GM12864 (cell line): ENCODE measurements at regions not wholly inside any gene's neighbourhood (a gene's known extent, or its start where the extent isn't known, plus 50 kb on each side); places are given as distances from the start of the nearest gene placed in this dataset.

Experiments used
- DNase-seq: peaks from one replicate; pipeline ENCODE4 v3.0.0-alpha.2; 2011; ENCODE audit warnings: low read depth
- H3K4me3 ChIP-seq: 2 replicates; pipeline ENCODE4 v1.5.1; 2011; ENCODE audit warnings: mild to moderate bottlenecking, low read depth, low read length, control low read depth
- TF ChIP-seq, protein P1 (sequence below): IDR thresholded peaks from 2 replicates; pipeline ENCODE4 v1.5.1; 2011; ENCODE audit warnings: low read depth, mild to moderate bottlenecking, moderate library complexity, low read length, control low read depth, inconsistent platforms; ENCODE audit errors: missing control alignments

DNA sequence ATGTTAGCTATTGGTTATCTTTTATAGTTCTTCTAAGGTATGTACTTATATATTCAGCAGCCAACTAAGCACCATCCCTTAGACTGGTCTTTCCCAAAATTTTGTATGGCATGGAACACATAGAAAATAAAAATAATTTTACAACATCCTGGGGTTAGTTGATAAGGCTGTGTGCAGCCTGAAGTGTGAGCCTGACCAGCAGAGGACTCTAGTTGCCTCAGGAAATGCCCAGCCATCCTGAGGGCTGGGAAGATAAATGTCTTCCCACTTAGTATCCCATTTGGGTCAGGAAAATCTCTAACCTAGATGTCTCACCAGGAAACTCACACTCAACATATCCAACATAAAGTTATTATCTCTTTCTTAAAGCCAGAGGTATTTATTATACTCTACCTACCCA is 251.4 kb upstream of the POF1B start:
- DNase-seq = no peak
- no peak overlapping the region for H3K4me3 ChIP-seq
- TF ChIP-seq, protein P1, sequence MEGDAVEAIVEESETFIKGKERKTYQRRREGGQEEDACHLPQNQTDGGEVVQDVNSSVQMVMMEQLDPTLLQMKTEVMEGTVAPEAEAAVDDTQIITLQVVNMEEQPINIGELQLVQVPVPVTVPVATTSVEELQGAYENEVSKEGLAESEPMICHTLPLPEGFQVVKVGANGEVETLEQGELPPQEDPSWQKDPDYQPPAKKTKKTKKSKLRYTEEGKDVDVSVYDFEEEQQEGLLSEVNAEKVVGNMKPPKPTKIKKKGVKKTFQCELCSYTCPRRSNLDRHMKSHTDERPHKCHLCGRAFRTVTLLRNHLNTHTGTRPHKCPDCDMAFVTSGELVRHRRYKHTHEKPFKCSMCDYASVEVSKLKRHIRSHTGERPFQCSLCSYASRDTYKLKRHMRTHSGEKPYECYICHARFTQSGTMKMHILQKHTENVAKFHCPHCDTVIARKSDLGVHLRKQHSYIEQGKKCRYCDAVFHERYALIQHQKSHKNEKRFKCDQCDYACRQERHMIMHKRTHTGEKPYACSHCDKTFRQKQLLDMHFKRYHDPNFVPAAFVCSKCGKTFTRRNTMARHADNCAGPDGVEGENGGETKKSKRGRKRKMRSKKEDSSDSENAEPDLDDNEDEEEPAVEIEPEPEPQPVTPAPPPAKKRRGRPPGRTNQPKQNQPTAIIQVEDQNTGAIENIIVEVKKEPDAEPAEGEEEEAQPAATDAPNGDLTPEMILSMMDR = no peak

DNA sequence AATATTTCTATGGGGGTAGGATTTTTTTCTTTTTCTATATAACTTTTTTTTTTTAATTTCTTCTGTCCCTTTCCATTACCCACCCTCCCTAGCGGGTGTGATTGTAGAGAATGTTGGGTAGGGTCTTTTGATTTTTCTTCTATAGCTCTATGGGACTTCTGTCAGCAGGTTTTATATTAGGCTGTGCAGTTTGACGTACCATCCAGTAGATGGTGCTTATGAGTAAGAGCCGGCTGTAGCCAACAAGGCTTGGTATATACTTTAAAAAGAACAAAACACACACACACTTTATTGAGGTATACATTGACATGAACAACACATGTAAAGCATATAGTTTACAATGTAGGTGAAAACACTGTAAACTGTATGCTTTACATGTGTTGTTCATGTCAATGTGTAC is 247.9 kb upstream of the POF1B start:
- no peak for DNase-seq
- TF ChIP-seq, protein P1 = peak; percentile 51
- H3K4me3 ChIP-seq = no peak overlapping the region

DNA sequence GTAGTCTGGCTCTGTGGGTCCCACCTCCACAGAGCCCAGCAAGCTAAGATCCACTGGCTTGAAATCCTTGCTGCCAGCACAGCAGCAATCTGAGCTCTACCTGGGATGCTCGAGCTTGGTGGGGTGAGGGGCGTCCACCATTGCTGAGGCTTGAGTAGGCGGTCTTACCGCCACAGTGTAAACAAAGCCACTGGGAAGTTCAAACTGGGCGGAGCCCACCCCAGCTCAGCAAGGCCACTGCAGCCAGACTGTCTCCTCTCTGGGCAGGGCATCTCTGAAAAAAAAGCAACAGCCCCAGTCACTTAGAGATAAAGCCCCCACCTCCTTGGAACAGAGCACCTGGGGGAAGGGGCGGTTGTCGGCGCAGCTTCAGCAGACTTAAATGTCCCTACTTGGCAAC is 243.2 kb upstream of the POF1B start:
- no peak for DNase-seq
- H3K4me3 ChIP-seq = no peak overlapping the region
- TF ChIP-seq, protein P1 = no peak

DNA sequence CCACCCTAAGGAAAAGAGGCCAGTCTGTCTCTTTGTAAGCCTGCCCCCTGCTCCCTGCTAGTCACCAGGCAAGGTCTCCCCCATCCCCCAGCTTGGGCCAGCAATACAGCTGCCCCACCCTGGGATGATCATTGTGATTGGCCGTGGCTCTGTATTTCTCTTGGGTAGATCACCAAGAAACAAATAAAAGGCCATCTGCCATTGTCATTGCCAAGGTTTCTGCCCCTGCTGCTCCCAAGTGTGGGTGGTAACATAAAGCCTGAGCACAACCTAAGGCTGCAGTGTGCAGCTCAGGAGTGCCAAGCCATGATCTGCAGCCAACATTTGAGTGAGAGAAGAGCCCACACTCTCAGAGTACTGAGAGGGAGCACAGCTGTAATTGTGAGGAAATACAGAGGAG is 241.0 kb upstream of the POF1B start:
- DNase-seq = no peak
- TF ChIP-seq, protein P1 = no peak
- no peak overlapping the region for H3K4me3 ChIP-seq

DNA sequence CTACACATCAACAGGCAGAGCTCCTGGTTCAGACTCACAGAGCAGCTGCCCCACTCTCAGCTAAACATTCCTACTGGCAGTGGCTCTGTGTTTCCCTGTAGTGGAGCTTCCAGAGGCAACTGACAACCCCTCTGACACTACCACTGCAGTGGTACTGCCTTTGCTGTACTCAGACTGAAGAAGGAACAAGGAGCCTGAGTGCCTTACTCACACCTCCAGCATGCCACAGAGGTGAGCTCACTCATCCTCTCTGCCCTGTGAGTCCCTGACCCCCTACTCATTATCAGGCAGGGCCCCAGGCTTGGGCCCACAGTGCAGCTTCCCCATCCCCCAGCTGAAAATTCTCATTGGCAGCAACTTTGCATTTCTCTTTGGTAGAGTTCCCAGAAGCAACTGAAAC is 240.5 kb upstream of the POF1B start:
- TF ChIP-seq, protein P1 = no peak
- DNase-seq = no peak
- H3K4me3 ChIP-seq = no peak overlapping the region

DNA sequence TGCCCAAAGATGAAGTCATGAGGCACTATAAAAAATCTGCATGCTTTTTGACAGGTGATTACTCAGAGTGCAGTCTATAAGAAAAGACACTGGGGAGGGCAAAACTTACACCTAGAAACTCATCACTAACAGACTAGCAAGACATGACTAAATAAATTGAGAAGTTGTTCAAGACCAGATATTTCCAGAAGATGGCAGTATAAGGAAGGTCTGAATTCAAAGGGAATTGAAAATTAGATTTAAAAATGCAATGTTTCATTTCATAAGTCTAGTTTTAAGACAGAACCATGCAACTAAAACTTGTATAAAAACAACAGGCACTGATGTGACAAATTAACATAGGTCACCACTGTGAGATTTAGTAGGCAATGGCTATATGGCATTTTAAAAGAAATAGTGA is 232.5 kb upstream of the POF1B start:
- no peak overlapping the region for H3K4me3 ChIP-seq
- no peak for DNase-seq
- TF ChIP-seq, protein P1 = no peak

DNA sequence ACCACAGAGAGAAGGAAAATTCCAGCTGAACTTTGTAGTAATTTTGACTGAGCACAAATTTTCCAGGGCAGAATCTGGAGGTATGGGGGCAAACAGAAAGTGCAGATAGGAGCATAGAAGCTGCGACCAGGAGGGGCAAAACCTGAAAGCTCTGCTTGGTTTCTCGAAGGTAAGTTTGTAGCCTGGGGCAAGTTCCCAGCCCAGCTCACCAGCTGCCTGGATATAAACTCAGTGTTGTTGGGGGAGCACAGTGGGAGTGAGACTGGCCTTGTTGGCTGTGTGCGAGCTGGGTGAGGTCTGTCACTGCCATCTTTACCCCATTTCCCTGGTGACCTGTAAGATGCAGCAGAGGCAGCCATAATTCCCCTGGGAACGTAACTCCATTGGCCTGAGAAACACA is 213.5 kb upstream of the POF1B start:
- H3K4me3 ChIP-seq = no peak overlapping the region
- no peak for DNase-seq
- TF ChIP-seq, protein P1 = no peak
